ENCODE measurements at regions not wholly inside any gene's neighbourhood (a gene's known extent, or its start where the extent isn't known, plus 50 kb on each side); places are given as distances from the start of the nearest gene placed in this dataset.

GRCh38 chr6:168915242-168915641 lies 338.4 kb downstream of the THBS2 start:
- Histone ChIP-seq H2BK15ac (ENCODE audit: low read depth, low read length) (no peak overlapping the region), H2BK20ac (ENCODE audit: low read depth, low read length) (no peak overlapping the region), H3K9me1 (ENCODE audit: insufficient read depth, low read length) (no peaks in the 10 kb centered on the region), H3K9me3 (ENCODE audit: control insufficient read depth, insufficient read depth, low read length) (no peaks in the 10 kb centered on the region), H2AK9ac (replicated peaks; ENCODE audit: low read depth, low read length, poor library complexity) (no peak overlapping the region), H3K4me2 (ENCODE audit: low read depth, low read length) (no peak overlapping the region), H3K36me3 (ENCODE audit: control insufficient read depth, insufficient read depth, low read length) (no peaks in the 10 kb centered on the region), H3K27ac (ENCODE audit: insufficient read depth, low read length) (no peak overlapping the region), H3K79me1 (ENCODE audit: low read depth in 1 of 2, low read length in 2 of 2) (no peaks in the 10 kb centered on the region), H3K4me3 (ENCODE audit: insufficient read depth, low read depth, low read length) (no peak overlapping the region), H3K56ac (ENCODE audit: extremely low read depth, insufficient read depth, low read length) (no peak overlapping the region; the same call in 1 of the 2 replicates), H4K91ac (ENCODE audit: insufficient read depth, low read depth, low read length) (no peak overlapping the region), H4K20me1 (ENCODE audit: insufficient read depth, low read length) (no peaks in the 10 kb centered on the region), H3K9ac (ENCODE audit: low read depth, low read length) (no peak overlapping the region), H2AK5ac (ENCODE audit: low read depth, low read length) (no peak overlapping the region), H2BK5ac (ENCODE audit: low read depth, low read length, poor library complexity, severe bottlenecking) (no peak overlapping the region), H3K27me3 (ENCODE audit: control insufficient read depth, insufficient read depth, low read length) (no peaks in the 10 kb centered on the region), H3K14ac (replicated peaks; ENCODE audit: low read depth, low read length) (no peak overlapping the region), H3K18ac (ENCODE audit: low read depth, low read length) (no peak overlapping the region), H3K23ac (ENCODE audit: low read depth, low read length) (no peak overlapping the region), H4K8ac (ENCODE audit: low read depth in 2 of 2, low read length in 2 of 2) (no peak overlapping the region), H3K4me1 (ENCODE audit: control insufficient read depth, insufficient read depth, low read length) (peaks cover 3% of the 10 kb centered on the region; the same call in 1 of the 2 replicates), H2AFZ (replicated peaks; ENCODE audit: low read length, poor library complexity) (no peak overlapping the region), H2BK120ac (ENCODE audit: low read depth, low read length) (no peak overlapping the region), H4K5ac (ENCODE audit: low read depth, low read length) (no peak overlapping the region), H3K4ac (ENCODE audit: low read depth, low read length) (no peak overlapping the region)
- WGBS, 2 experiments (ENCODE audit: extremely low coverage in 2 of 2, insufficient read length in 1 of 2): 100% methylated on average over 1 of the region's 6 CpGs; no CpG with 5 or more reads in 1 of the 2 experiments
- dilution Hi-C loops (cut with HindIII; ENCODE audit: low sequenced_read_pairs, unreplicated experiment) (no loop called here), intact Hi-C loops (cut with micrococcal nuclease) (no loop called here), in situ Hi-C loops (cut with MboI; ENCODE audit: low sequenced_read_pairs) (no loop called here)
- ChIA-PET CTCF (no interaction called here), POLR2A (ENCODE audit: unreplicated experiment) (no interaction called here)
- BruUV-seq (replicated peaks): no TSS peak
- TF ChIP-seq MAZ (IDR thresholded peaks at IDR 0.05; ENCODE audit: borderline replicate concordance, low read depth, low read length) (no peak), ELK1 (IDR thresholded peaks at IDR 0.05; ENCODE audit: borderline replicate concordance, low read depth, low read length) (no peak), RCOR1 (IDR thresholded peaks at IDR 0.05; ENCODE audit: insufficient replicate concordance, low read length) (no peak), MAFK (IDR thresholded peaks at IDR 0.05; ENCODE audit: low read depth, low read length) (no peak), MXI1 (IDR thresholded peaks at IDR 0.05; ENCODE audit: borderline replicate concordance, low read depth, low read length) (no peak), BHLHE40 (IDR thresholded peaks at IDR 0.05; ENCODE audit: low read depth, low read length) (no peak), RFX5 (IDR thresholded peaks at IDR 0.05; ENCODE audit: low read depth, low read length) (no peak), RAD21 (IDR thresholded peaks at IDR 0.05; ENCODE audit: low read length) (no peak), CEBPB (IDR thresholded peaks at IDR 0.05; ENCODE audit: low read depth, low read length) (no peak), CTCF (conservative IDR thresholded peaks at IDR 0.05; ENCODE audit: low read depth, low read length) (no peak), SMC3 (IDR thresholded peaks at IDR 0.05; ENCODE audit: low read depth, low read length) (no peak), FOS (IDR thresholded peaks at IDR 0.05; ENCODE audit: low read depth, low read length) (no peak)
- ATAC-seq (ENCODE audit: low read depth): no peak
- no peak for DNase-seq
